ENCODE measurements at regions not wholly inside any gene's neighbourhood (a gene's known extent, or its start where the extent isn't known, plus 50 kb on each side); places are given as distances from the start of the nearest gene placed in this dataset.

GRCh38 chr14:41419709-41420108, 187.0 kb upstream of the LRFN5 start:
- no peak for DNase-seq (ENCODE audit: low spot score)
- ChIA-PET POLR2A (ENCODE audit: low non-redundant PET) (no interaction called here), CTCF (no interaction called here)

DNA sequence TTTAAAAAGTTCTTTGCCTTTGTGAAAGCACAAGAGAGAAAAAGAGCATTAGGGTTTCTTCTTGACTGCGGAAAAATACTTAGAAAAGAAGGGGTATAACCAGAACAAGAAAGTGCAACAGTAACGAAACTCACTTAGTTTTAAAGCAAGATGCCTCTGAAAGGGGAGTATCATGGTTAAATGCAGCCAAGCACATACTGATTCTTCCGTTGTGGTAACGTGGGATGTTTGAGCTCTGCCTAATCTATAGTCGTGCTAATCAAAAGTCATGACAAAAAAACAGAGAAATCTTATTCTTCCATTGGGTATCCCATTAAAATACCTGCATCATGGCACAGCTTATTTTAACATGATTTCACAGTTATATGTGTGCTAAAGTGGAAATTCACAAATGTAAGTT, 187.8 kb upstream of the LRFN5 start:
- CTCF ChIA-PET, result interaction anchor here (0.6 kb wide), 1 partner anchor 1761 kb away, joined by 3 read pairs; no protein-coding TSS in a partner anchor

More at GRCh38 chr14:41419709-41420108, 187.0 kb upstream of the LRFN5 start:
- TF ChIP-seq, protein P1, sequence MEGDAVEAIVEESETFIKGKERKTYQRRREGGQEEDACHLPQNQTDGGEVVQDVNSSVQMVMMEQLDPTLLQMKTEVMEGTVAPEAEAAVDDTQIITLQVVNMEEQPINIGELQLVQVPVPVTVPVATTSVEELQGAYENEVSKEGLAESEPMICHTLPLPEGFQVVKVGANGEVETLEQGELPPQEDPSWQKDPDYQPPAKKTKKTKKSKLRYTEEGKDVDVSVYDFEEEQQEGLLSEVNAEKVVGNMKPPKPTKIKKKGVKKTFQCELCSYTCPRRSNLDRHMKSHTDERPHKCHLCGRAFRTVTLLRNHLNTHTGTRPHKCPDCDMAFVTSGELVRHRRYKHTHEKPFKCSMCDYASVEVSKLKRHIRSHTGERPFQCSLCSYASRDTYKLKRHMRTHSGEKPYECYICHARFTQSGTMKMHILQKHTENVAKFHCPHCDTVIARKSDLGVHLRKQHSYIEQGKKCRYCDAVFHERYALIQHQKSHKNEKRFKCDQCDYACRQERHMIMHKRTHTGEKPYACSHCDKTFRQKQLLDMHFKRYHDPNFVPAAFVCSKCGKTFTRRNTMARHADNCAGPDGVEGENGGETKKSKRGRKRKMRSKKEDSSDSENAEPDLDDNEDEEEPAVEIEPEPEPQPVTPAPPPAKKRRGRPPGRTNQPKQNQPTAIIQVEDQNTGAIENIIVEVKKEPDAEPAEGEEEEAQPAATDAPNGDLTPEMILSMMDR (conservative IDR thresholded peaks at IDR 0.05; ENCODE audit: low read depth), result no peak
- no peak overlapping the region for H3K27ac ChIP-seq

DNA sequence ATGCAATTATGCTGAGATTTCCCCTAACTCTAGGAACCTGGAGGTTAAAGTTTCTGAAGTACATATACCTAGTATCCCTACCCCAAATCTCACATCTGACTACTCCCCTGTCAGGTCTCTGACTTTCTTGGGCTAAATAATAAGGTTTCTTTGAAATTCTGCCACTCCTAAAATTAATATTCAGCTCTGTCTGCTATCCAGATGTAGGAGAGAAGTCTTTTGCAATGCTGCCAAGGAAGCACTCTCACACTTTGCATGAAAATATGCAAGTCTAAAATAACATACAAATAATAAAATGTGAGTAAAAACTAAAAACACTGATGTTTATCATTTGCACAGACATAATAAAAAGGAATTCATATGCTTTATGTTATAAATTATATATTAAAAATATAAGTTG, 196.9 kb upstream of the LRFN5 start:
- POLR2A ChIA-PET (ENCODE audit: low non-redundant PET), result no interaction called here
- no peak overlapping the region for H3K27ac ChIP-seq
- CTCF ChIA-PET, result no interaction called here
- TF ChIP-seq, protein P1 (conservative IDR thresholded peaks at IDR 0.05; ENCODE audit: low read depth), result no peak
- DNase-seq (ENCODE audit: low spot score), result no peak

More for the DNA sequence above, 187.8 kb upstream of the LRFN5 start:
- no peak for DNase-seq (ENCODE audit: low spot score)
- TF ChIP-seq, protein P1 (conservative IDR thresholded peaks at IDR 0.05; ENCODE audit: low read depth), result no peak
- POLR2A ChIA-PET (ENCODE audit: low non-redundant PET), result no interaction called here
- no peak overlapping the region for H3K27ac ChIP-seq

DNA sequence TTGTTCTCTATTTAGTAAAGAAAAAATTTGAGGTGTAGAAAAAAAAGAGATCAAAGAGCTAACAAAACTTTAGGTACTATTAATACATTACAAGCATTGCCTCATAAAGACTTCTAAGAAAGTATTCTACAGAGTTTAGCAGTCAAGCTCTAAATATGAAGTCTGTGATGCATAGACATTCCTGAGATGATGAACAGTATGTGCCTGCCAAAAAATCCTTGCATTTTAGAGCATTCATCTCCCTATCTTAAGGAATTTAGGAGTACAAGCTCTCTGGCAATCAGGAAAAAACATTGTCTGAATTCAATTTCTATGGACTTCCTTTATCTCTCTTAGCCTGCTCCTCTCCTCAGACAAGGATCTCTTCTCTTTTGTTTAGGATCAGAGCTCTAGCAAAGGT, 202.6 kb upstream of the LRFN5 start:
- no peak for DNase-seq (ENCODE audit: low spot score)
- TF ChIP-seq, protein P1 (conservative IDR thresholded peaks at IDR 0.05; ENCODE audit: low read depth), result no peak
- ChIA-PET CTCF (no interaction called here), POLR2A (ENCODE audit: low non-redundant PET) (no interaction called here)
- H3K27ac ChIP-seq, result no peak overlapping the region

DNA sequence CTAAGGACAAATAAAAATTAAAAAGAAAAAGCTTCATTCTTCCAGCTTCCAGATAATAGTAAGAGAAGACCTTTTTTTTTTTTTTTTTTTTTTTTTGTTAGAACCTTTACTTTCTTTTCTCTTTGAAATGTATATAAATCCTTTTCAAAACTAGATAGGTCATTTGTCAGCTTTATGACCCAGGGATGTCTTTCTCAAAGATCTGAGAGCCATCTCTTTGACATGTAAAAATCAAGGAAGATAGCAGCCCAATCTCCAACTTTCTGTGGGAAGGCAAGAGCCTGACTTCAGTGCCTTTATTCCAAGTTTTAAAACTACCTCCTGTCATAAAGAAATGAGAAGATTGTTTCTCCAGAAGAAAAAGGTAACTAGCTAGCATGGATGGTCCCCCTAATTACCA, 203.3 kb upstream of the LRFN5 start:
- H3K27ac ChIP-seq, result no peak overlapping the region
- DNase-seq (ENCODE audit: low spot score), result no peak
- TF ChIP-seq, protein P1 (conservative IDR thresholded peaks at IDR 0.05; ENCODE audit: low read depth), result no peak
- POLR2A ChIA-PET (ENCODE audit: low non-redundant PET), result no interaction called here
- CTCF ChIA-PET, result no interaction called here

- no peak overlapping the region for H3K27ac ChIP-seq
- ChIA-PET POLR2A (ENCODE audit: low non-redundant PET) (no interaction called here), CTCF (no interaction called here)
- TF ChIP-seq, protein P1 (conservative IDR thresholded peaks at IDR 0.05; ENCODE audit: low read depth), result no peak
- DNase-seq (ENCODE audit: low spot score), result no peak
Measured at GRCh38 chr14:41397926-41398325, 208.8 kb upstream of the LRFN5 start.

DNA sequence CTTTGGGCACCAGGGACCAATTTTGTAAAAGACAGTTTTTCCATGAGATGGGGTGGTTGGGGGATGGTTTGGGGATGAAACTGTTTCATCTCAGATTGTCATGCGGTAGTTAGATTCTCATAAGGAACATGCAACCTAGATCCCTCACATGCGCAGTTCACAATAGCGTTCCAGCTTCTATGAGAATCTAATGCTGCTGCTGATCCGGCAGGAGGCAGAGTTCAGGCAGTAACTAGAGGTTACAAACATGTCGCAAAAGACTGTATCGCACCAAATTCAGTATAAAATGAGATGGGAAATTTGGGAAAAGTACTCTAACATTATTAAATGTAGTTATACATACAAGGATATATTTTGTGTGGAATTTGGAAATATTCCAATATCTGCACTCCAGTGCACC, 213.2 kb upstream of the LRFN5 start:
- POLR2A ChIA-PET (ENCODE audit: low non-redundant PET), result no interaction called here
- TF ChIP-seq, protein P1 (conservative IDR thresholded peaks at IDR 0.05; ENCODE audit: low read depth), result no peak
- DNase-seq (ENCODE audit: low spot score), result no peak

More for the DNA sequence above, 213.2 kb upstream of the LRFN5 start:
- H3K27ac ChIP-seq, result no peak overlapping the region
- CTCF ChIA-PET, result no interaction called here

Measured in RWPE1 (cell line).